Neural cell (in vitro differentiated cells): ENCODE measurements at regions not wholly inside any gene's neighbourhood (a gene's known extent, or its start where the extent isn't known, plus 50 kb on each side); places are given as distances from the start of the nearest gene placed in this dataset.

ENCODE experiments used
- TAF1 ChIP-seq: IDR thresholded peaks from 2 replicates; pipeline ENCODE4 v1.6.1; 2012; ENCODE audit warnings: low read depth
- TF ChIP-seq, protein P1 (sequence below): fragments of 450-650 bp; IDR thresholded peaks from 2 replicates; pipeline ENCODE4 v1.5.1; 2014; ENCODE audit warnings: antibody characterized with exemption, mild to moderate bottlenecking, moderate library complexity; ENCODE audit not compliant: poor library complexity, severe bottlenecking

DNA sequence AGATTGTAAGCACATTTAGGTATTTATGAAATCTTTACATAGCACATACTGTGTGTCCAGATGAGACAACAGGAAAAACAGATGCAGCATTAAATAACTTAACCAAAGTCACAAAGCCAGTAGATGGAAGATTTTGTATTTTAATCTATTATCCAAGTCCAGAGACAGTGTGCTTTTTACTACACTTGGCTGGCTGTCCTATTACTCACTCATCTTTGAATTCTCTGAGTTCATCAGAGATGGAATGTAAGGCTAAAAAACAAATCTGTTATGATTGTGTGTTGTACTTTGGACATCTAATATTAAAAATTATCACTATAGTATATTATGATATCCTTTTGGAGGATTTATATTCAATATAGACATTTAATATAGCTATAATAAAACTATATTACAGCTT lies 1189.4 kb downstream of the DSC3 start:
- TF ChIP-seq, protein P1, sequence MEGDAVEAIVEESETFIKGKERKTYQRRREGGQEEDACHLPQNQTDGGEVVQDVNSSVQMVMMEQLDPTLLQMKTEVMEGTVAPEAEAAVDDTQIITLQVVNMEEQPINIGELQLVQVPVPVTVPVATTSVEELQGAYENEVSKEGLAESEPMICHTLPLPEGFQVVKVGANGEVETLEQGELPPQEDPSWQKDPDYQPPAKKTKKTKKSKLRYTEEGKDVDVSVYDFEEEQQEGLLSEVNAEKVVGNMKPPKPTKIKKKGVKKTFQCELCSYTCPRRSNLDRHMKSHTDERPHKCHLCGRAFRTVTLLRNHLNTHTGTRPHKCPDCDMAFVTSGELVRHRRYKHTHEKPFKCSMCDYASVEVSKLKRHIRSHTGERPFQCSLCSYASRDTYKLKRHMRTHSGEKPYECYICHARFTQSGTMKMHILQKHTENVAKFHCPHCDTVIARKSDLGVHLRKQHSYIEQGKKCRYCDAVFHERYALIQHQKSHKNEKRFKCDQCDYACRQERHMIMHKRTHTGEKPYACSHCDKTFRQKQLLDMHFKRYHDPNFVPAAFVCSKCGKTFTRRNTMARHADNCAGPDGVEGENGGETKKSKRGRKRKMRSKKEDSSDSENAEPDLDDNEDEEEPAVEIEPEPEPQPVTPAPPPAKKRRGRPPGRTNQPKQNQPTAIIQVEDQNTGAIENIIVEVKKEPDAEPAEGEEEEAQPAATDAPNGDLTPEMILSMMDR, result no peak
- no peak for TF ChIP-seq TAF1
